Endothelial cell of umbilical vein (primary cell): ENCODE measurements at regions not wholly inside any gene's neighbourhood (a gene's known extent, or its start where the extent isn't known, plus 50 kb on each side); places are given as distances from the start of the nearest gene placed in this dataset.

Experiments used
- BruUV-seq: library from RNA; stranded (reverse); fragments of 400-500 nt; replicated peaks from 2 replicates; lab custom pipeline; 2021; lab: Mats Ljungman, UMichigan
- CTCF ChIA-PET: fragments of 300-600, 350-600 bp; sonication (Branson Sonifier 250); formaldehyde crosslinking; loops from one replicate; lab custom pipeline; 2021; ENCODE audit warnings: antibody characterized with exemption, inconsistent platforms; lab: Charles Lee
- POLR2A ChIA-PET: fragments of 300-600, 350-600 bp; sonication (Branson Sonifier 250); formaldehyde crosslinking; loops from one replicate; lab custom pipeline; 2021; ENCODE audit warnings: antibody characterized with exemption, inconsistent platforms; lab: Charles Lee
- DNase-seq: peaks from one replicate; pipeline ENCODE4 v3.0.0-alpha.2; 2011; ENCODE audit warnings: low read depth, low spot score
- FAIRE-seq: peaks from 2 replicates; lab custom pipeline; 2011; peaks lifted over from hg19 to GRCh38; lab: Jason Lieb, UNC
- H2AFZ ChIP-seq: 2 replicates; pipeline ENCODE4 v1.6.0; 2012; ENCODE audit warnings: low read depth, low read length, control low read depth, inconsistent platforms
- H3K27ac ChIP-seq: 2 replicates; pipeline ENCODE4 v1.5.1; 2011; ENCODE audit warnings: low read depth, mild to moderate bottlenecking, control low read depth, low read length, moderate library complexity; ENCODE audit not compliant: insufficient read depth
- H3K27me3 ChIP-seq, 2 experiments: 2 replicates each; pipeline versions ENCODE4 v1.6.0 to v1.6.1; 2011; ENCODE audit warnings: low read length in 2 of 2, mixed read lengths in 1 of 2; ENCODE audit not compliant: control insufficient read depth in 2 of 2, insufficient read depth in 2 of 2
- H3K36me3 ChIP-seq, 2 experiments: 2 replicates in 1 of 2; 3 replicates in 1 of 2; pipeline ENCODE4 v1.5.1; 2011; ENCODE audit warnings: low read length in 2 of 2, mild to moderate bottlenecking in 1 of 2, moderate library complexity in 1 of 2; ENCODE audit not compliant: control insufficient read depth in 2 of 2, insufficient read depth in 2 of 2; ENCODE audit errors: extremely low read depth in 1 of 2
- H3K4me1 ChIP-seq: 3 replicates; pipeline ENCODE4 v1.5.1; 2011; ENCODE audit warnings: mild to moderate bottlenecking, low read length; ENCODE audit not compliant: control insufficient read depth, insufficient read depth; ENCODE audit errors: extremely low read depth
- H3K4me2 ChIP-seq: 2 replicates; pipeline ENCODE4 v1.6.1; 2011; ENCODE audit warnings: low read length, control low read depth, mixed read lengths; ENCODE audit not compliant: insufficient read depth
- H3K4me3 ChIP-seq, 3 experiments: fragments of 200-600 bp in 1 of 3; sonication (generic), shearing (Covaris generic) in 1 of 3; replicated peaks in 1 of 3; 2 replicates each; pipeline ENCODE4 v1.5.1; 2011 to 2016; ENCODE audit warnings: control low read depth in 3 of 3, low read length in 3 of 3, mild to moderate bottlenecking in 2 of 3, inconsistent platforms in 1 of 3, low read depth in 1 of 3, moderate library complexity in 1 of 3; ENCODE audit not compliant: insufficient read depth in 1 of 3
- H3K79me2 ChIP-seq: 2 replicates; pipeline ENCODE4 v1.6.0; 2012; ENCODE audit warnings: low read length, inconsistent platforms; ENCODE audit not compliant: control insufficient read depth, insufficient read depth
- H3K9ac ChIP-seq: replicated peaks from 2 replicates; pipeline ENCODE3; 2011; ENCODE audit warnings: low read length, control low read depth; ENCODE audit not compliant: insufficient read depth; ENCODE audit errors: extremely low read depth
- H3K9me1 ChIP-seq: replicated peaks from 3 replicates; pipeline ENCODE4 v1.6.0; 2011; ENCODE audit warnings: mild to moderate bottlenecking, low read length; ENCODE audit not compliant: control insufficient read depth, insufficient read depth; ENCODE audit errors: extremely low read depth
- H3K9me3 ChIP-seq: replicated peaks from 2 replicates; pipeline ENCODE4 v1.5.1; 2012; ENCODE audit warnings: low read length, inconsistent platforms; ENCODE audit not compliant: control insufficient read depth, insufficient read depth
- H4K20me1 ChIP-seq: replicated peaks from 2 replicates; pipeline ENCODE3; 2011; ENCODE audit warnings: mild to moderate bottlenecking, low read length; ENCODE audit not compliant: control insufficient read depth, insufficient read depth; ENCODE audit errors: extremely low read depth
- JUN ChIP-seq: IDR thresholded peaks from 2 replicates; pipeline ENCODE4 v1.6.1; 2011; ENCODE audit warnings: borderline replicate concordance, low read depth; ENCODE audit not compliant: insufficient read length, insufficient read depth
- POLR2AphosphoS5 ChIP-seq: IDR thresholded peaks from 2 replicates; pipeline ENCODE4 v1.6.1; 2012; ENCODE audit warnings: low read depth, mild to moderate bottlenecking, control low read depth, low read length, moderate library complexity; ENCODE audit not compliant: insufficient read depth
- dilution Hi-C: fragments of 300-500 bp; cut with MboI; formaldehyde crosslinking; loops from one replicate; pipeline ENCODE4 v1.15.0; 2019; ENCODE audit warnings: low sequenced_read_pairs; ENCODE audit not compliant: extremely low pct_ligation_motif_present
- intact Hi-C: fragments of 100-400 bp; cut with micrococcal nuclease; formaldehyde crosslinking; loops from one replicate; pipeline ENCODE4 v1.10.0; 2022

- intact Hi-C loops (no loop called here), dilution Hi-C loops (no loop called here)
- no peak overlapping the region for H3K4me3 ChIP-seq
- no peak overlapping the region for H3K9ac ChIP-seq
- H3K36me3 ChIP-seq, result no peaks in the 10 kb centered on the region
- DNase-seq, result no peak
- FAIRE-seq, result no peak
- TF ChIP-seq POLR2AphosphoS5, result no peak
- BruUV-seq, result no TSS peak
- no peaks in the 10 kb centered on the region for H3K79me2 ChIP-seq
- ChIA-PET CTCF (interaction anchor here (1.3 to 5.4 kb wide), 5 partner anchors 10 to 279 kb away, joined by 3 to 26 read pairs (median 3); no protein-coding TSS in a partner anchor), POLR2A (no interaction called here)
- no peak overlapping the region for H3K27ac ChIP-seq
- H3K27me3 ChIP-seq, result peaks cover 24 to 28% of the 10 kb centered on the region in 2 experiments
- no peaks in the 10 kb centered on the region for H3K9me1 ChIP-seq
- H3K9me3 ChIP-seq, result no peaks in the 10 kb centered on the region
- H2AFZ ChIP-seq, result no peak overlapping the region
- no peaks in the 10 kb centered on the region for H4K20me1 ChIP-seq
- H3K4me2 ChIP-seq, result no peak overlapping the region
- H3K4me1 ChIP-seq, result no peaks in the 10 kb centered on the region
These were observed 192.5 kb upstream of the TSC22D2 start for GRCh38 chr3:150215616-150216015.

GRCh38 chr3:150213577-150213976 is 194.5 kb upstream of the TSC22D2 start:
- TF ChIP-seq JUN, result no peak
- H4K20me1 ChIP-seq, result no peaks in the 10 kb centered on the region
- no TSS peak for BruUV-seq
- POLR2A ChIA-PET, result no interaction called here
- H3K9me3 ChIP-seq, result no peaks in the 10 kb centered on the region
- H2AFZ ChIP-seq, result no peak overlapping the region
- H3K4me2 ChIP-seq, result no peak overlapping the region
- H3K36me3 ChIP-seq, result no peaks in the 10 kb centered on the region
- H3K9me1 ChIP-seq, result no peaks in the 10 kb centered on the region
- dilution Hi-C loops (no loop called here), intact Hi-C loops (no loop called here)
- H3K9ac ChIP-seq, result no peak overlapping the region
- no peaks in the 10 kb centered on the region for H3K79me2 ChIP-seq
- CTCF ChIA-PET, result interaction anchor here (0.9 to 1.4 kb wide), 6 partner anchors 14 to 334 kb away, joined by 3 to 4 read pairs (median 3); no protein-coding TSS in a partner anchor
- H3K27me3 ChIP-seq, result peaks cover 18 to 26% of the 10 kb centered on the region in 2 experiments
- DNase-seq (no peak), FAIRE-seq (no peak)
- no peaks in the 10 kb centered on the region for H3K4me1 ChIP-seq
- H3K4me3 ChIP-seq, result no peak overlapping the region
- no peak overlapping the region for H3K27ac ChIP-seq
